Activated T-cell treated with anti-CD3 and anti-CD28 coated beads for 48 hours (primary cell): ENCODE measurements at regions not wholly inside any gene's neighbourhood (a gene's known extent, or its start where the extent isn't known, plus 50 kb on each side); places are given as distances from the start of the nearest gene placed in this dataset.

ENCODE experiments used
- DNase-seq: peaks from one replicate; pipeline ENCODE4 v3.0.0-alpha.2; 2020; ENCODE audit warnings: low read depth

DNA sequence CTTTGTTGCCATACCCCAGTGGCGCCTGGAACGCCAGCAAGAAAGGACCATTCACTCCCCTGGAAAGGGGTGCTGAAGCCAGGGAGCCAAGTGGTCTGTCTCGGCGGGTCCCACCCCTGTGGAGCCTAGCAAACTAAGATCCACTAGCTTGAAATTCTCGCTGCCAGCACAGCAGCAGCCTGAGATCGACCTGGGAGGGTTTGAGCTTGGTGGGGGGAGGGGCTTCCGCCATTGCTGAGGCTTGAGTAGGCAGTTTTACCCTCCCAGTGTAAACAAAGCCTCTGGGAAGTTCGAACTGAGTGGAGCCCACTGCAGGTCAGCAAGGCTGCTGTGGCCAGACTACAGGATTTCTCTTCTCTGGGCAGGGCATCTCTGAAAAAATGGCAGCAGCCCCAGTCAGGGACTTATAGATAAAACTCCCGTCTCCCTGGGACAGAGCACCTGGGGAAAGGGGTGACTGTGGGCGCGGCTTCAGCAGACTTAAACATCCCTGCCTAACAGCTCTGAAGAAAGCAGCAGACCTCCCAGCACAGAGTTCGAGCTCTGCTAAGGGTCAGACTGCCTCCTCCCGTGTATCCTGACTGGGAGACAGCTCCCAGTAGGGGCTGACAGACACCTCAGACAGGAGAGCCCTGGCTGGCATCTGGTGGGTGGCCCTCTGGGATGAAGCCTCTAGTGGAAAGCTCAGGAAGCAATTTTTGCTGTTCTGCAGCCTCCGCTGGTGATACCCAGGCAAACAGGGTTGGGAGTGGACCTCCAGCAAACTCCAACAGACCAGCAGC is 281.1 kb upstream of the SP4 start:
- no peak for DNase-seq

DNA sequence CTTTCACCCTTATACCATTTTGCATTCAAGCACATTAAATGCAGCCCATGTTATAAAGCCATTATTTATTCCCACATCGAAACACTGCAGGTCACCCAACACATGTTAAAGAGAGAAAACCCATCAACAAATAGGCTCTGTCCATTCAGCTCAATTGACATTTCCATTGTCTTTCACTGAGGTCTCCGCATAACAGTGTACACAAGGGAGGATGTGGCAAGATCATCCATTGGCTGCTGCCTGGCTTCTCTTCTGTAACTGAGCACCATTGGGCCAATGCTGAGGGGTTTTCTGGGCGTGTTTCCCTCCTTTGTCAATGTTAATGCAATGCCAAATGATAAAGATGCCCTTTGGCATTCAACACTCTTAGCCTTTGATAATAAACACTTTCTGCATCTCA is 278.1 kb upstream of the SP4 start:
- no peak for DNase-seq

DNA sequence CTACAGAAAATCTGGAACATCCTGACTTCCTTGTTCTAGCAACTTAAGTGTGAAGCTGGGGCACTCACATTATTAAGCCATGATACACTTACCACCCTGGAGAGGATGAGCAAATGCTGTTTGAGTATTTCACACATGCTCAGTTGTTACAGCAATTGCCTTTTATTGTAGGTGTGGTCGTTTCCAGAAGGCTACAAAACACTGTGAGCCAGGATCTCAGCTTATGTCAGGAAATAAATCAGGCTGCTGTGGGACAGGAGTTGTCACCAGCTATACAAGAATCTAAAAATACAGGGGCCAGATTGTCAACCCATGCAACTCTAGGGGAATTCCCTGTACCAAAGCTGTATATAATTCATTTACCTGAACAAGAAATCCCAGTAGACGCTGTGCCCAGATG is 273.3 kb upstream of the SP4 start:
- DNase-seq: no peak

DNA sequence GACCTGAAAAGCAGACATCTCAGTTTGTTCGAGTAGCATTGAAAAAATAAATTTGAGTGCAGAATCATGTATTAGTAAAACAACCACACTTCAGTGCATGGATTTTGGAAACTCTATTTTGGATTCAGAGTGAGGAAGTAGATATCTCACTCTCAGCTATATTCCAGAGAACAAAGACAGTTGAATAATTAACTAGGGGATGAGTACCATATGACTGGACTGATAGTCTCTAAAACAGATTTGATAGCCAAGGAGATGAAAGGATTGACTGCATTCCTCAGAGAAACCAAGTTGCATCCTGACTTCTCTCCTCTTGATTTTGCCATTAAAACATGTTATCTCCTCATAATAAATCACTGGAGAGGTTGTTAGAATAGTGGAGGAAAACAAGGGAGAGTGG is 268.4 kb upstream of the SP4 start:
- DNase-seq: no peak

DNA sequence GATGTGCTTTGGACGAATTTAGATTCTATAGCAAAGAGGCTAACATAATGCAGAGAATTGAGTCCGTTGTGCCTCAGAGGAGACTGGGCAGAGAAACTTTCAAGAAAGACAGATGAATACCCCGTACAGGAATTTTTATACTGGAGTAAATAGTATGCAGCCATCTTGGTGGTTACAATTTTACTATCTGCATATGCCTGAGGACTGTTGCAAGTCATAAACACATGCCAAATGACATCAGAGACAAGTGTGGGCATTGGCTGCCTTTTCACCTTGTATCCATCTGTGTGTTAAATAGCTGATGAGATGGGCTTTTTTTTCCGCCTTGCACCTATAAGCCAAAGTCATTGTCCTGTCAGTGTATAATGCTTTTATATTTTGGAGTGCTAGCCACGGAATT is 267.5 kb upstream of the SP4 start:
- no peak for DNase-seq

DNA sequence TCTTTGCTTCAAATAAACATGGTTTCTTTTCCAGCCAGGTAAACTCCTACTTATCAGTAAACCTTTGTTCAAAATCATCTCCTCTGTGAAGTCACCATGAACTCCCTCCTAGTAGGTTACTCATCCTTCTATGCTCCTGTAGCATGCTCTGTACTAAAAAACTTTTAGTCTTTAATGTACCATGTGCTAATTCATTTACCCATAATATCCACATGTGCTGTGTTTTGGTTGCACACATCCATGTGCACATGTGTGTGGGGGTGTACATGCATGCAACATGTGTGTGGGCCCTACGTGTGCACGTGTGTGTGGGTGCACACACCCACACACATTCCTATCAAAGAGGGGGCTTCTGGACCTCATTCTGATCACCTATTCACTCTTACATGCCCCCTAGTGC is 259.9 kb upstream of the SP4 start:
- DNase-seq: no peak

DNA sequence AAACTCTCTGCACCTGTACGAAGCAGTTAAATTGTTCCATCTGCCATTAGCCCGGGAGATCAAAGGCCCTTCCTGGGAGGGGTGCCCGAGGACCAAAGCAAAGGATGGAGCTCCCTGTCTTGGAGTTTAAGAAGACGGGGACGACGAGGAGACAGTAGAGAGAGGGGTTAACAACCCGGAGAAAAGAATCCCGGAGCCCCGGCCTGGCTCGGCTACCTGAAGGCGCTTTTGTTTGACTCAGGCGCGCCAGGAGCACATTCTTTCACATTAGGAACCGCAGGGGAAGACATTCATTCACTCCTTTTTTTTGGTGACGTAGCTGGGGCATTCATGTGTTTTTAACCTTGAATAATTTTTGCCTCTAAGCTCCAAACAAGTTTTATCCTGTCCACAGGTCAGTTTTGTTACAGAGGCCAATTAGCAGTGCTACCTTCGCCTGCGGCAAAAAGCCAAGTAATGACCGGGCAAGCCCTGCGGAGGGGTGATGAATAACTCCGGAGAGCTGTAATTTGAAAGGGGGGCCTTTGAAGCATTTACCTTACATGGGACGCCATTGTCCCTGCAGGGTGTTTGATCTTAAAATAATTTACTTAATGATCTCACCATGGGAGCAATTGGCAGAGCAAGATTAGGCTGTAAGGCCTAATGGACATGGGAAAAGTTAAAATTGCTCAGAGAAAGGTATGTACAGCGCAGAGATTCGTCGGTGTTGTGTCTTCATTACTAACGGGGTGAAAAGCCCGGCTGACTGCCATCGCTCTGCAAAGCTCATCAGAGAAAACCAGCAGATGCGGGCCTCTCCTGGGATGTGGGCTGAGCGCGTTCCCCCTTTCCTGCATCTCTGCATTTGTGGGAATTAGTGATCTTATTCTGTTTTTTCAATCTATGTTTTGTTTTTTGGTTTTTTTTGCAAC is 258.0 kb upstream of the SP4 start:
- DNase-seq: no peak

DNA sequence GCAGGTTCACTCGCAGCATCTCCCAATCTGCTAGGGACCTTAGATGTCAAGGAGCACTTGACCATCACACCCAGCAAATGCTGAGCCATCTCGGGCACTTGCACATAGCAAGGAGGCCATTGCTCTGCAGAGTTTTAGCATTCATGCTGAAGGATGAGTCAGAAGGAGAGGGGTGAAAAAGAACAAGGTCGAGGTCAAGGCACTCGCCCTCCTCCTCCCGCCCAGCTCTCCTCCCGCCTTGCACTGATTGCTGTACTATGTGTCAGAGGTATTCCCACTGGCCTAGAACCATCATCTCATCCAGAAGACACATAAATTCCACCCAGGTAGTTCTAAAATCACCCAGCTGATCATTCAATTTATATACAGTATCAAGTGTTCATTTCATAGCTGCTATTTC is 255.1 kb upstream of the SP4 start:
- no peak for DNase-seq

DNA sequence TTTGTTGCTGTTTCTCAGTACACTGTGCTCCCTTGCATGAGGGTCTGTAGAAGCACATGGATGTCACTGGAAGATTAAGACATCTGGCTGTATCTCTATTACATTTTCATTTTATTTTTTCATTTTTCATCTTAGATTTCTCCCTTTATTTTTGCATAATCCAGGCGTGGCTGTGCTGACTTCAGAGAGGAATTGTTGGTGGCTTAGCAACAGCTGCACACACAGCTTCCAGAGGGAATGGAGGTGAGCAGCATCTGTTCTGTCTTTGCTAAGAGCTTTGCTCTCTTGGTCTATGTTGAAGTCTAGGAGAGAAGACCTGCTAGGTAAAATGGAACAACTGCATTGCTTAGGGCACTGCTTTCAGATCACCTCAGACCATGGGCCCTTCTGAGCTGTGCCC is 254.4 kb upstream of the SP4 start:
- DNase-seq: no peak

DNA sequence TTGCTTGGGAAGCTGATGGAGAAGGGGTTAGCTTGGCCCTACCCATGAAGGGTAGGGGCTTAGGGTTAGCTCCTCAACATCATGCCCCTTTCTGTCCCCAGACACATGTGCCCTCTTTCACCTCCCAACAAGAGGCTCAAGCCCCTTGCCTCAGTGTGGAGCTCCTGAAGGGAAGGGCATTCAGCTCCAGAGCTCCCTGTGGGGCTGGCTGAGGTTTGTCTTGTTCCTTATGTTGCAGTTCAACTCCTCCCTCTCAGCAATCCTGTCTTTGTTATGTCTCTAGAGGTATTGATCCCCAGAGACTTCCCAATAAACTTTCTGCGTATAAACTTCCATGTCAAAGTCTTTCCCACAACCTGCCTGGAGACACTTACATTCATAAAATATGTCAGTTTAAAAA is 252.2 kb upstream of the SP4 start:
- DNase-seq: no peak

DNA sequence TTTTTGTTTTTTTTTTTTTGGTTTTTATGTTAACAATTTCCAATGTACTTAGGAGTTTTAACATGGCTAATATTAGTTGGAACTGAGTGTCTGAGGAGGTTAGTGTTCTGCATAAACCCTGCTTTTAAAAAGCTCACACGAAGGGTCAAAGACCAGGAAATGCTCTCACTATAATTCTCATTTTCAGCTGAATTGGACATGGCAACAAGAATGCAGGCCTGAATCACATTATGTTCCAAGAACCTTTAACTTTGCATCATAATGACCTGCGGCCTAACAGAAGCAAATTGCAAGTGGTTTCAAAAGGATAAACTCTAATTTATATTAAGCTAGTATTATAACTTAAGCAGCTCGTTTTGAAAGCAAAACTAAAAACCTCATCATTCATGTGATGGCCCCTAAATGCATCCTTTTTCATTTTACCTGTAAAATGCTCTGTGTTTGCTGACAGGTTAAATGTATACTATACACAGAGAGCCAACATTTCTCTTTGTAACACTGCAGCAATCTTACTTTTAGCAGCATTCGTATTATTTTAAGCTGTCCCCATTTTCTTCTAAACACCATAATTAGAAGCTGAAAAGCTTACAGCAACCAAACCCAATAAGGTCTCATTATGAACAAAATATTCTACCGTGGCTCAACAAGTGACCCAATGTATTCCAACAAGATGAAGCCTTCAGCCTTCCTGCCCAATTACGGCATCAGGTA is 242.8 kb upstream of the SP4 start:
- no peak for DNase-seq

DNA sequence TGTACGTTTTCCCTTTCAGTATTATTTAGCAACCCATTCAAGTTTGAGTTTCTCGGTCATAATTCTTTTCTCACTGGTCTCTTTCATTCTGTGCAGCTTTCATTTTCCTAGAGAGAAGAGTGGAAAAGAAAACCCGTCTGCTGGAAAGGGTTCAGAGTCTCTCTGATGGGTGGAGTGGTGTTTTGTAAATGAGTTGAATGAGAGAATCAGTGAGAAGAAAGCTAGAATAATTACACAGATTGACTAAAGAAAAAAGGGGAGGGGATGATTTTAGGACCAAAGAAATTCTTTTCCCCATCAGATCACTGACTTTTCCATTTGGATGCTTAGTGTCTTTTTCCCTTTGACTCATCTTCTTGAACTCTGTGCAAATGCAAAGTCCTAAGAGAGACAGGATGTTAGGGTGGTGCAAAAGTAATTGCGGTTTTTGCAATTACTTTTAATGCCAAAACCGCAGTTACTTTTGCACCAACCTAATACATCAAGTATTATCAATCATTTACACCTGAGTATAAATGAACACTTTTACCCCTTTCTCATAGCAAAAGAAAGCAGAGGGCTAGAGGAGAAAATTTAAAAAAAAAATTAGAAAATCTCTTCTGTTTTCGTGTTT is 242.1 kb upstream of the SP4 start:
- no peak for DNase-seq

DNA sequence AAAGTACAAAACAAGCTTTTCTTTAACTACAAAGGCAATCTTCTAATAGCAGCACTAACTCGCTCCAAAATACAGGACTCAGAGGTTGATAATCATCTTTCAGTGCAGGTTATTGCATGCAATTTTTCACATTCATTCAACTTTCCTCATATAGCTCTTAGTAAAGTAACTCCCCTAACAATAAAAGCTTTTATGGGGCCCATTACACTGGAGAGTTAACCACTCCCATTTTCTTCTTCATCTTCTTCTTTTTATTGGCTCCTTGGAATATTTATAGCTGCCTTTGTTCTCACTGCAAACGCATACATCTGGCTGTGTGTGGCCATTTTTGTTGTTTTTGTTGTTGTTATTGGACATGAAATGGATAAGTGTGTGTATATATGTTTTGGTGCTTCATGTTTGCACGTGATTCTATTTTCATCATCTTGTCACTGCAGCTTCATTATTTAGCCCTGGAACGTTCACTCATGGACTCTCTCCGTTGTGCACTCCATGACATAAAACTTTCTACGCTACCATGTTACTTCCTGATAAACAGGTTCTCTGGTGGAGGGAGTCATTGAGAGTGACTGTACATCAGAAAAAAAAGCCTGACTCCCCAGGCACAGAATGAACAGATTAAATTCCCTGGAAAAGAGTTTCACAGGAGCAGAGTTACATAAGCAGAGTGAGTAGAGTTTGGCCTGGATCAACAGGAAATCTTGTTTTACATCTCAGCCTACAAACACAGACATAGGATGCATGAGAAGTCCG is 236.4 kb upstream of the SP4 start:
- no peak for DNase-seq

DNA sequence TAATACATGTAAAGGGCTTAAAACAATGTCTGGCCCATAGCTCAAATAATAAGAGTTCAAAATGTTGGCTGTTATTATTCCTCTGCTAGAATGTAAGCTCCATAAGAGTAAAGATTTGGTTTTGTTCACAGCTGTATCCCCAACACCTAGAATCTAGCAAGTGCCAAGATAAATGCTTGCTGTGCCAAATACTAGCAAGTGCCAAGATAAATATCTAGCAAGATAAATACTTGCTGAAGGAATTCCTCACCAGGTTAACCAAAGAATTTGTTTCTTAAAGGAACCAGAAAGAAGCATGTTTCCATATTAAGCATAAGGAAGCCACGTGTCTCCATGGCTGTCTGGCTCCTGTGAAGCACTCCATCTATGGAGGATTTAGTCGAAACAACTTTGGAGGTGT is 235.2 kb upstream of the SP4 start:
- no peak for DNase-seq

DNA sequence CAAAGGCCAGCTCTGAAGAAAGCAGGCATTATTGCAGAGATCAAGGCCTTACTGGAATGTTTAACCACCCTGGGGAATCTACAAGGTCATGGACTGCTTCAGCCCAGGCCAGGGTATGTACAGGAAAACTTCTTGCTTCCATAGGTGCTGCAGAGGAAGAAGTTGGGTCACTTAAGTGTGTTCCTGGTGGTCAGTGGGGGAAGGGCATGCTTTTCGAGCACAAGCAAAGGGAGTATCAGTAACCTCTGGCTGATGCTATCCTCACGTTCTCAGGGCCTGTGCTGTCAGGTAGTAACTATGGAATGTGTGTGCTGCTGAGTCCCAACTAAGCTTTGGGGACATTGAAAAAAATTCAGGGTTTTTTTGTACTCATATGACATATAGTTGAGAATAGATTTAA is 234.0 kb upstream of the SP4 start:
- DNase-seq: no peak

DNA sequence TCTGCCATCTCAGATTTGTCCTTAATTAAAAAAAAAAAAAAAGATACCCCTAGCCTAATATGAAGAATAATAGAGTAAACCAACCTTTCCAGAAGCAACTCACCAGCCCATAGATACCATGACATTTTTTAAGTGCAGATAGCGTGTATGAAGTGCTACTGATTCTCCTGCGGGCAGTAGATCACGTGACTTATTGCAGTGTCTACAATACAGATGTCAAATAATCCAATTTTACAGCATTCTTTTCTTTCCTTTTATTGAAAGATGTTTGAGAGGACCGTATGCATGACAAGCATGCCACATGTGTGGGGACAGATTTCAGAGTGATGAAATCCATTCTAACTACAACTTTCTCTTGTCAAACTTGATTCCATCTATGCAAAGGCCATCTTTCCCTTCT is 232.9 kb upstream of the SP4 start:
- no peak for DNase-seq

DNA sequence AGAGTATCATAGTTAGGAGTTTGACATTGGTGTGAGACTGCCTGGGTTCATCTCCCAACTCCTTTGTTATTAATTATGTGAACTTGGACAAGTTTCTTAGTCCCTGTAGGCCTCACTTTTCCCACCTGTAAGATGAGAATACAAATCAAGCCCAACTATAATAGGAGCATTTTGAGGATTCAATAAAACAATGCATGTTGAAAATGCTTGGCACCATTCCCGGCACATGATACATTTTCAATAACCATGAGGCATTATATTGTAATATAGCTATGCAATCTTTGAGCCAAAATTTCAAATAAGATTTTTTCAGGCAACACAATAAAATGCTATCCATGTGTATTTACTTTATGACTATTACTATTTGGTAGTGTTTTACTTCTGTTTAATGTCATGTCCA is 229.0 kb upstream of the SP4 start:
- no peak for DNase-seq

DNA sequence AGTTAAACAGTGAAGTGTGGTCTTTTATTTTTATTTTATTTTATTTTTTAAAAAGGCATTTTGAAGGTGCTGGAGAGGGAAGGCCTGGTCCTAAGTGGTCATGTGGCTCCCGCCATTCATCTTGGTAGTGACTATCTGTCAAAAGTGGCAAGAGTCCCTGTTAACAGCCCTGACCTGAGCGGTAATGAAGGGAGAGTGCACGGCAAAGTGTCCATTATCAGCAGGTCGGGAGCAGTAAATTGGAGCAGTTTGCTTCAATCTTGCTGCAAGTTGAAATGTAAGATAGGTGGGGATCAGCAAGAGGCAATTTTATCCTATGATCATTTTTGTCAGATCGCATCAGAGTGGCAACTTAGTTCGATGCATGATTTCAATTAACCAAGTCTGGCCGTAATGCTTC is 227.4 kb upstream of the SP4 start:
- DNase-seq: no peak

DNA sequence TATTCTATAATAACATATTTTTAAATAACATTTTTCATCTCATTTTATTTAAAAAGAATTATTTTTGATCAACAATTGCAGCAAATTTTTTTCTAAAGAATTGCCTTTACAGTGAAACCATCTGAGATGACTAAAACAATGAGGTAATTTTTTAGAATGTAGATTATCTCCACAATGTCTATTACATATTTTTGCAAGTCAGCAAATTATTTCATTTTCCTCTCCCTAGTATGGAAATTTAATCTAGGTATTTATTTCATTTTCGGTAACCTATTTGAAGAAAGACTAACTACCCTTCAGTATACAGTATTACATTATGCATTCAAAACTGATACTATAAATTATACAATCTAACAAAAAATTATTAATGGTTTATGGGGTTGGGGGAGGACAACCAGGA is 213.2 kb upstream of the SP4 start:
- DNase-seq: no peak

DNA sequence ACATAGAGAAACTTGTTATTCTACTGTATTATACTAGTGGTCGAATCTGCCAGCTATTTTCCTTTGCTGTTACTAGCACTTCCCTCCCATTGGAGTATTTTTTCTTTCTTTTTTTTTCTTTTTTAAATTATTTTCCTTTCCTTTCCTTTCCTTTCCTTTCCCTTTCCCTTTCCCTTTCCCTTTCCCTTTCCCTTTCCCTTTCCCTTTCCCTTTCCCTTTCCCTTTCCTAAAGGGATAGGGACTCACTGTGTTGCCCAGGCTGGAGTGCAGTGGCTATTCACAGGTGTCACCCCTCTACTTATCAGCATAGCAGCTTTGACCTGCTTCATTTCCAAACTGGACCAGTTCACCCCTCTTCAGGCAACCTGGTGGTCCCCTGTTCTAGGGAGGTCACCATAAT is 212.6 kb upstream of the SP4 start:
- DNase-seq: no peak

DNA sequence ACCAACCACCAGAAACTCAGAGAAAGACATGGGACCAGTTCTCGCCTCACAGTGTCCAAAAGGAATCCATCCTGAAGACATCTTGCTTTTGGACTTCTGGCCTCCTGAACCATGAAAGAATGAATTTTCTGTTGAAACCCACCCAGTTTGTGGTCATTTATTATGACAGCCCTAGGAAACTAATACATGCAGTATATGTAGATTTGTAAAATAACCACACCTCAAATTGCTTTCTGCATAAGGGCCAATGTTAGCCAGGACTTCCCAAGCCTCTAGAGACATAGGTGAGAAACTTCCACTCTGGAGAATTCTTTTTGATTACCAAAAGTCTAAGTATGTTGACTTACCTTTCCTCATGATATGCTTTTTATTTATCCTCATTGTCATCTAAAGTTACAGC is 210.5 kb upstream of the SP4 start:
- DNase-seq: no peak

DNA sequence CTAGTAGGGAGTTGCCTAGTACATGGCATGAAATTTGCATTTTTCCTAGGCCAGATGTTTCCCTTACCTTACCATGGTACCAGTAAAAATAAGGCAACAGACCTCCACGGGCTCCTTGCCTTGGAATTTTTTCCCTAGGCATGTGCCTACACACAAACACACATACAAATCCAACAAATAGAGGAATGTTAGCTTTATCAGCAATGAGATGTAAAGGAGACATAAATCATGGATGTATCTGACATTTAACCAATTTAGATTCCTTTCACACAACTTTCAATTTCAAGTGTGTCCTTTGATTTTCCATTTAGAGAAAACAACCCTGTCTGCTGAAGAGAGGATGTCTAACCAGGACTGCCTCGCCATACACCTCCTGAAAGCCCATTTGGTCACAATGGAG is 209.7 kb upstream of the SP4 start:
- DNase-seq: no peak
